Upper lobe of left lung (tissue), 4 donors: ENCODE measurements at regions not wholly inside any gene's neighbourhood (a gene's known extent, or its start where the extent isn't known, plus 50 kb on each side); places are given as distances from the start of the nearest gene placed in this dataset.

Experiments
- EP300 ChIP-seq, 4 donors: sonication (generic); formaldehyde crosslinking; IDR thresholded peaks; one replicate each; pipeline ENCODE4 v1.5.1; 2017; ENCODE audit warnings: antibody characterized with exemption in 4 of 4, control low read depth in 2 of 4
- POLR2A ChIP-seq, 4 donors: fragments of 450-650 bp; IDR thresholded peaks; one replicate each; pipeline ENCODE4 v1.5.1; 2016 to 2017; ENCODE audit warnings: antibody characterized with exemption in 4 of 4, mild to moderate bottlenecking in 2 of 4
- POLR2AphosphoS5 ChIP-seq, 2 donors: sonication (generic); formaldehyde crosslinking; IDR thresholded peaks; one replicate each; pipeline ENCODE4 v1.5.1; 2017; ENCODE audit warnings: antibody characterized with exemption in 2 of 2
- TF ChIP-seq, protein P1 (sequence below), 6 experiments: fragments of 450-650 bp in 4 of 6; fragments of 200-600 bp in 2 of 6; sonication (generic) in 2 of 6; IDR thresholded peaks; one replicate each; pipeline ENCODE4 v1.5.1; 2016 to 2019; ENCODE audit warnings: antibody characterized with exemption in 6 of 6

DNA sequence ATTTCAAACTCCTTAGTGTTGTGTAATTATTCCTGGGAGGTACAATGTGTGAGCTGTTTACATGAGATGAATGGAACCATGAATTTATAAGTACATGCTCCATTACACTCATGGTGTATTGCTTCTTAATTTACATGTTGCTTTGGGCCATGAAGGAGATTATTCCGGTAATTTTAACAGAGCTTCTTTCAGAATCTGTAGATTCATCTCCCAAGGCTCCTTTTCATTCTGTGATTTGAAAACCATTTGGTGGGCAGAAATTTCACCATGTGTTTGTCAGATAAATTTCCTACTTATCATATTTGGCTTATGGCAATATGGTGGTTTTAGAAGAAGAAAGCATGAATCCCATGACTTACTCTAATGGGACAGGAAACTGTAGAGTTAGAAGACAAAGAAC lies 421.6 kb upstream of the EYS start:
- TF ChIP-seq POLR2AphosphoS5 (IDR thresholded peaks at IDR 0.05) (no peak), POLR2A (IDR thresholded peaks at IDR 0.05) (no peak), EP300 (IDR thresholded peaks at IDR 0.05) (no peak)
- TF ChIP-seq, protein P1, sequence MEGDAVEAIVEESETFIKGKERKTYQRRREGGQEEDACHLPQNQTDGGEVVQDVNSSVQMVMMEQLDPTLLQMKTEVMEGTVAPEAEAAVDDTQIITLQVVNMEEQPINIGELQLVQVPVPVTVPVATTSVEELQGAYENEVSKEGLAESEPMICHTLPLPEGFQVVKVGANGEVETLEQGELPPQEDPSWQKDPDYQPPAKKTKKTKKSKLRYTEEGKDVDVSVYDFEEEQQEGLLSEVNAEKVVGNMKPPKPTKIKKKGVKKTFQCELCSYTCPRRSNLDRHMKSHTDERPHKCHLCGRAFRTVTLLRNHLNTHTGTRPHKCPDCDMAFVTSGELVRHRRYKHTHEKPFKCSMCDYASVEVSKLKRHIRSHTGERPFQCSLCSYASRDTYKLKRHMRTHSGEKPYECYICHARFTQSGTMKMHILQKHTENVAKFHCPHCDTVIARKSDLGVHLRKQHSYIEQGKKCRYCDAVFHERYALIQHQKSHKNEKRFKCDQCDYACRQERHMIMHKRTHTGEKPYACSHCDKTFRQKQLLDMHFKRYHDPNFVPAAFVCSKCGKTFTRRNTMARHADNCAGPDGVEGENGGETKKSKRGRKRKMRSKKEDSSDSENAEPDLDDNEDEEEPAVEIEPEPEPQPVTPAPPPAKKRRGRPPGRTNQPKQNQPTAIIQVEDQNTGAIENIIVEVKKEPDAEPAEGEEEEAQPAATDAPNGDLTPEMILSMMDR (IDR thresholded peaks at IDR 0.05), result no peak
